ENCODE measurements at regions not wholly inside any gene's neighbourhood (a gene's known extent, or its start where the extent isn't known, plus 50 kb on each side); places are given as distances from the start of the nearest gene placed in this dataset.
"Not testable (repeated sequence)": the region's sequence is repeated elsewhere in the genome, so short reads cannot be mapped to it uniquely, and the experiment has no call there.

- DNase-seq (no peak), FAIRE-seq (no peak)
- intact Hi-C loops (cut with DNase I): no loop called here
Measured at GRCh38 chr6:26187292-26187691, 100.1 kb downstream of the HFE start.

GRCh38 chr6:26187981-26188635 lies 100.9 kb downstream of the HFE start:
- H3K9me3 ChIP-seq (ENCODE audit: control insufficient read depth in 2 of 3, insufficient read depth in 1 of 3, low read length in 3 of 3): no peaks in the 10 kb centered on the region
- peak overlapping the region; percentile 78 to 97 (median 91) for H3K4me3 ChIP-seq (ENCODE audit: low read length in 3 of 3)
- H3K27me3 ChIP-seq (ENCODE audit: control insufficient read depth, insufficient read depth, low read length): no peaks in the 10 kb centered on the region
- peaks cover 2 to 7% (median 6%) of the 10 kb centered on the region in 3 donors for H3K4me1 ChIP-seq (ENCODE audit: control insufficient read depth in 2 of 3, insufficient read depth in 2 of 3, low read depth in 1 of 3, low read length in 3 of 3)
- FAIRE-seq: no peak
- intact Hi-C loops (cut with DNase I): no loop called here
- peak overlapping the region in 1 of 2 donors; percentile 93 for H3K27ac ChIP-seq (ENCODE audit: low read depth in 2 of 2, low read length in 2 of 2)
- H3K9ac ChIP-seq (ENCODE audit: low read length in 3 of 3): peak overlapping the region; percentile 57 to 96 (median 84)
- no peak for TF ChIP-seq CTCF (IDR thresholded peaks at IDR 0.05; ENCODE audit: borderline replicate concordance, extremely low read depth, insufficient read depth)
- H3K36me3 ChIP-seq (ENCODE audit: control insufficient read depth in 2 of 3, insufficient read depth in 3 of 3, low read length in 3 of 3): no peaks in the 10 kb centered on the region
- peak; percentile 61 to 78 (median 75) for DNase-seq

More at GRCh38 chr6:26187292-26187691, 100.1 kb downstream of the HFE start:
- H3K9ac ChIP-seq (ENCODE audit: low read length in 3 of 3): no peak overlapping the region
- H3K9me3 ChIP-seq (ENCODE audit: control insufficient read depth in 2 of 3, insufficient read depth in 1 of 3, low read length in 3 of 3): no peaks in the 10 kb centered on the region
- no peak for TF ChIP-seq CTCF (IDR thresholded peaks at IDR 0.05; ENCODE audit: borderline replicate concordance, extremely low read depth, insufficient read depth)
- no peak overlapping the region for H3K4me3 ChIP-seq (ENCODE audit: low read length in 3 of 3)
- peaks cover 2 to 7% (median 6%) of the 10 kb centered on the region in 3 donors for H3K4me1 ChIP-seq (ENCODE audit: control insufficient read depth in 2 of 3, insufficient read depth in 2 of 3, low read depth in 1 of 3, low read length in 3 of 3)
- no peak overlapping the region for H3K27ac ChIP-seq (ENCODE audit: low read depth in 2 of 2, low read length in 2 of 2)
- H3K36me3 ChIP-seq (ENCODE audit: control insufficient read depth in 2 of 3, insufficient read depth in 3 of 3, low read length in 3 of 3): no peaks in the 10 kb centered on the region
- H3K27me3 ChIP-seq (ENCODE audit: control insufficient read depth, insufficient read depth, low read length): no peaks in the 10 kb centered on the region

GRCh38 chr6:26191512-26191911 lies 104.3 kb downstream of the HFE start:
- intact Hi-C loops (cut with DNase I); H3K9ac ChIP-seq (ENCODE audit: low read length in 3 of 3); H3K27me3 ChIP-seq (ENCODE audit: control insufficient read depth, insufficient read depth, low read length); H3K27ac ChIP-seq (ENCODE audit: low read depth in 2 of 2, low read length in 2 of 2); DNase-seq; H3K4me3 ChIP-seq (ENCODE audit: low read length in 3 of 3); H3K36me3 ChIP-seq (ENCODE audit: control insufficient read depth in 2 of 3, insufficient read depth in 3 of 3, low read length in 3 of 3); H3K9me3 ChIP-seq (ENCODE audit: control insufficient read depth in 2 of 3, insufficient read depth in 1 of 3, low read length in 3 of 3); FAIRE-seq: not testable (repeated sequence)
- peaks cover 0 to 10% (median 2%) of the 10 kb centered on the region in 3 donors for H3K4me1 ChIP-seq (ENCODE audit: control insufficient read depth in 2 of 3, insufficient read depth in 2 of 3, low read depth in 1 of 3, low read length in 3 of 3)

- H3K27me3 ChIP-seq (ENCODE audit: control insufficient read depth, insufficient read depth, low read length): no peaks in the 10 kb centered on the region
- FAIRE-seq (no peak), DNase-seq (no peak)
- H3K9me3 ChIP-seq (ENCODE audit: control insufficient read depth in 2 of 3, insufficient read depth in 1 of 3, low read length in 3 of 3): no peaks in the 10 kb centered on the region
- no peak overlapping the region for H3K27ac ChIP-seq (ENCODE audit: low read depth in 2 of 2, low read length in 2 of 2)
- intact Hi-C loops (cut with DNase I): no loop called here
- no peak overlapping the region for H3K9ac ChIP-seq (ENCODE audit: low read length in 3 of 3)
- peaks cover 0 to 10% (median 2%) of the 10 kb centered on the region in 3 donors for H3K4me1 ChIP-seq (ENCODE audit: control insufficient read depth in 2 of 3, insufficient read depth in 2 of 3, low read depth in 1 of 3, low read length in 3 of 3)
- no peaks in the 10 kb centered on the region for H3K36me3 ChIP-seq (ENCODE audit: control insufficient read depth in 2 of 3, insufficient read depth in 3 of 3, low read length in 3 of 3)
- no peak overlapping the region for H3K4me3 ChIP-seq (ENCODE audit: low read length in 3 of 3)
- no peak for TF ChIP-seq CTCF (IDR thresholded peaks at IDR 0.05; ENCODE audit: borderline replicate concordance, extremely low read depth, insufficient read depth)
Measured at GRCh38 chr6:26193467-26194328, 106.5 kb downstream of the HFE start.

Data from kidney (tissue), 13 donors.